Cardiac fibroblast (primary cell): ENCODE measurements at regions not wholly inside any gene's neighbourhood (a gene's known extent, or its start where the extent isn't known, plus 50 kb on each side); places are given as distances from the start of the nearest gene placed in this dataset.
A peak's percentile ranks its signal among the peaks of the same experiment; 100 is the strongest.

Experiments
- DNase-seq, 2 donors: peaks; one replicate each; pipeline versions ENCODE4 v3.0.0 to v3.0.0-alpha.2; 2010; ENCODE audit warnings: low read depth in 2 of 2
- H3K4me3 ChIP-seq, 2 donors: replicated peaks in 1 of 2; 1 replicate in 1 of 2; 2 replicates in 1 of 2; pipeline ENCODE4 v1.5.1; 2011; ENCODE audit warnings: low read depth in 2 of 2, low read length in 2 of 2, mild to moderate bottlenecking in 2 of 2, moderate library complexity in 1 of 2
- TF ChIP-seq, protein P1 (sequence below): IDR thresholded peaks from one replicate; pipeline ENCODE4 v1.5.1; 2011; ENCODE audit warnings: low read depth, mild to moderate bottlenecking, low read length, inconsistent platforms

GRCh38 chr13:23488442-23488841 is 54.9 kb upstream of the SACS start:
- DNase-seq, result peak; percentile 34 to 59
- H3K4me3 ChIP-seq, result no peak overlapping the region
- TF ChIP-seq, protein P1, sequence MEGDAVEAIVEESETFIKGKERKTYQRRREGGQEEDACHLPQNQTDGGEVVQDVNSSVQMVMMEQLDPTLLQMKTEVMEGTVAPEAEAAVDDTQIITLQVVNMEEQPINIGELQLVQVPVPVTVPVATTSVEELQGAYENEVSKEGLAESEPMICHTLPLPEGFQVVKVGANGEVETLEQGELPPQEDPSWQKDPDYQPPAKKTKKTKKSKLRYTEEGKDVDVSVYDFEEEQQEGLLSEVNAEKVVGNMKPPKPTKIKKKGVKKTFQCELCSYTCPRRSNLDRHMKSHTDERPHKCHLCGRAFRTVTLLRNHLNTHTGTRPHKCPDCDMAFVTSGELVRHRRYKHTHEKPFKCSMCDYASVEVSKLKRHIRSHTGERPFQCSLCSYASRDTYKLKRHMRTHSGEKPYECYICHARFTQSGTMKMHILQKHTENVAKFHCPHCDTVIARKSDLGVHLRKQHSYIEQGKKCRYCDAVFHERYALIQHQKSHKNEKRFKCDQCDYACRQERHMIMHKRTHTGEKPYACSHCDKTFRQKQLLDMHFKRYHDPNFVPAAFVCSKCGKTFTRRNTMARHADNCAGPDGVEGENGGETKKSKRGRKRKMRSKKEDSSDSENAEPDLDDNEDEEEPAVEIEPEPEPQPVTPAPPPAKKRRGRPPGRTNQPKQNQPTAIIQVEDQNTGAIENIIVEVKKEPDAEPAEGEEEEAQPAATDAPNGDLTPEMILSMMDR, result no peak

GRCh38 chr13:23496255-23496654 is 62.8 kb upstream of the SACS start:
- no peak overlapping the region for H3K4me3 ChIP-seq
- no peak for DNase-seq
- TF ChIP-seq, protein P1, result no peak

- no peak overlapping the region for H3K4me3 ChIP-seq
- TF ChIP-seq, protein P1, result no peak
- no peak for DNase-seq
Measured at GRCh38 chr13:23497191-23497590, 63.7 kb upstream of the SACS start.

GRCh38 chr13:23500849-23501248 is 67.3 kb upstream of the SACS start:
- peak; percentile 58 to 86 for DNase-seq
- TF ChIP-seq, protein P1, result no peak
- H3K4me3 ChIP-seq, result no peak overlapping the region

DNA sequence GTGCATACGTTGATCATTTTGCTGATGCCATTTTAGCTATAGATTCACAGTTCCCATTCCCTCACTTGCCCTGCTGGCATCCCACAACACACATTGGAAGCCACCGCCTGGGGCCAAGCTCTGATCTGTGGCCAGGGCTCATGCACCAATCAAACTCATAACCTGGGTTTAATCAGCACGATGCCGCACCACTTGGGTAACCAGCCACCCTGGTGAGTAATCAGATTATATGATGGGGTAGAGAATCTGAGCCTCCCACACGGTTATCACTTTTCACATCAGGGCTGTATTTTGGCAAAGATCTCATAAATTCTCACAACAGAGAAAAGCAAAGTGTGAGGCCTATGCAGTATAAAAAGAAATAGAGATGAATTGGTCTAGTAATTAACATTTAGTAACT is 66.0 kb upstream of the TNFRSF19 start:
- TF ChIP-seq, protein P1, result no peak
- DNase-seq, result no peak
- H3K4me3 ChIP-seq, result no peak overlapping the region

GRCh38 chr13:23505007-23505406 is 65.2 kb upstream of the TNFRSF19 start:
- DNase-seq, result peak; percentile 26 to 34
- TF ChIP-seq, protein P1, result no peak
- no peak overlapping the region for H3K4me3 ChIP-seq

GRCh38 chr13:23506071-23506806 is 64.0 kb upstream of the TNFRSF19 start:
- TF ChIP-seq, protein P1, result no peak
- DNase-seq, result peak; percentile 6 to 16
- H3K4me3 ChIP-seq, result no peak overlapping the region
